Activated CD4-positive, alpha-beta T cell treated with anti-CD3 and anti-CD28 coated beads for 48 hours (primary cell): ENCODE measurements at regions not wholly inside any gene's neighbourhood (a gene's known extent, or its start where the extent isn't known, plus 50 kb on each side); places are given as distances from the start of the nearest gene placed in this dataset.

Source experiments
- DNase-seq: peaks from one replicate; pipeline ENCODE4 v3.0.0-alpha.2; 2020

DNA sequence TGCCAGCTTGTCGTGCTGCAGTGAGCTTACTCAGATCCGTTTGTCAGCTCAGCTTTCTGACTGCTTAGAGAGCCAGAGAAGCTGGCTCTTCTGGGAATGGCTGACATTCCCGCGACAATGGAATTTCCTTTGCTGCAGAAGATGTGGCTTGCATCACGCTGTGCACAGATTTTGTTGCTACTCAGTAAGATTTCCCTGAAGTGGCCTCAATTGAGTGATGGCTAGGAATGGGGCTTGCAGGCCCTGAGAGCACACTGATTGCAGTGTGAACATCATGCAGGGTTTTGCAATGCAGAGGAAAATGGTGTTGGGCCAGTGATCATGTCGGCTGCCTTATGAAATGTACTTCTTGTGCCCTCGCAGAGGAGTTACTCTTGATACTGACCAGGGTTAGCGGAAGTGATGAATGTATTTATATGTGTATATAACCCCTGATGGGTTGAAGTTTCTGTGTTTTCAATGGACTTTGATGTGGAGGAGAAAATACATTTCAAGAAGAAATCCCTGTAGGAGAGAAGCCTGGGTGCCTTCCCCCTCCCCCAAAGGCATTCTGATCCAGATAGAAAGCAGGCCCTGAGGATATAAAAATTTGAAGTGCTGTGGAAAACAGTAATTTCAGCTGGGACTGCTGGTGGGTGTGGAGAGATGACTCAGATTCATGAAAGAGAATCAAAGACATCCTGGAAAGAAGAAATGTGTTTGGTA is 102.5 kb upstream of the PDZRN3 start:
- no peak for DNase-seq

DNA sequence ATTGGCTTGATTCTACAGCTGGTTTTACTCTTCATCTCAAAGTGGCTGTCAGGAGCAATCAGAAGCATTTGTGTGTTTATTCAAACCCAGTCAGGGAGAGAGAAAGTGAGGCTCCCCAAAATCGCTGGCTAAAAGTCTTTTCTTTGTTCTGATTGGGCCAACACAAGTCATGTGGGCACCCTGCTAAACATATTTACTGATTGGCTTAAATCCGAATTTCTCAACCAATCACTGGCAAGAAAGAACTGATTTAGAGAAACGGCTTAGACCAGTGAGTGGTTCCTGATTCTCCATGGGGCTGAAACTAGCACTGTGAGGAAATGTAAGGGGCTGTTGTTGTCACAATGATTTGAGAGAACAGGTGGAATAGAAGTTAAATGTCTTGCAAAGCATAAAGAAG is 98.9 kb upstream of the PDZRN3 start:
- no peak for DNase-seq

DNA sequence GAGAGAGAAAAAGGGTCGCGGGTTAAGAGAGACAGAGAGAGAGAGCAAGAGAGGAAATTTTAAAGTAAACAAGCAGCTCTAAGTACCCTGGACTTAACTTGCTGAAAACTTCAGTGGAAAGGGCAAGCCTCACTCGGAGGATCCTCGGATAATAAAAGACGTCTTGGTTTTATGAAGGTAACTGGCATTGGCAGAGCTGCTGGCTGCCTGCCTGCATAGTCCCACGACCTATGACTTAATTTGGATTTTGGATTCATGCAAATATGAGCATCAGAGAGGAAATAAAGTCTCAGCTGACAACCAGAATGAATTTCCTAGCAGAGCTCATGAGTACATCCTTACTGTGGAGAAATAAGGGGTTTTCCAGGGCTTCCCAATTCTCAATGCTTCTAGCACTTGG is 95.1 kb upstream of the PDZRN3 start:
- DNase-seq, result no peak

DNA sequence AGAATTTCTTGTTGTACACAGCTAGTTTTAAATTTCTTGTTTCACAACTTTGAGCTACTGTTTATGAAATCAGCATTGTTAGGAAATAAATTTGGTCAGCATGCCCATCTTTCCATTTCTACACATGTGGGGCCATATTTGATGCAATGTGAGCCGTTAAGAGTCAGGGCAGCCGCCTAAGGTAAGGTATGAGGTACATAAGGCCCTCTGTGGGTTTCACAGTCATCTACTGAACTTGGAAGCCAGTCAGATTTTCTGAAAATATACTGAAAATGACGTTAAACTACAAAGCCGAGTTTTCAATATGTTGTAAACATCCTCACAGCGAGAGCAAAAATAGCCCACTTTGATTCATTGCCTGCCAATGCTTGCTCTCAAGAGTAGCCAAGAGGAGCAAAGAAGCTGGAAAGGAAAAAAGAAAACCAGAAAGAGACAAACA is 94.7 kb upstream of the PDZRN3 start:
- DNase-seq, result no peak

DNA sequence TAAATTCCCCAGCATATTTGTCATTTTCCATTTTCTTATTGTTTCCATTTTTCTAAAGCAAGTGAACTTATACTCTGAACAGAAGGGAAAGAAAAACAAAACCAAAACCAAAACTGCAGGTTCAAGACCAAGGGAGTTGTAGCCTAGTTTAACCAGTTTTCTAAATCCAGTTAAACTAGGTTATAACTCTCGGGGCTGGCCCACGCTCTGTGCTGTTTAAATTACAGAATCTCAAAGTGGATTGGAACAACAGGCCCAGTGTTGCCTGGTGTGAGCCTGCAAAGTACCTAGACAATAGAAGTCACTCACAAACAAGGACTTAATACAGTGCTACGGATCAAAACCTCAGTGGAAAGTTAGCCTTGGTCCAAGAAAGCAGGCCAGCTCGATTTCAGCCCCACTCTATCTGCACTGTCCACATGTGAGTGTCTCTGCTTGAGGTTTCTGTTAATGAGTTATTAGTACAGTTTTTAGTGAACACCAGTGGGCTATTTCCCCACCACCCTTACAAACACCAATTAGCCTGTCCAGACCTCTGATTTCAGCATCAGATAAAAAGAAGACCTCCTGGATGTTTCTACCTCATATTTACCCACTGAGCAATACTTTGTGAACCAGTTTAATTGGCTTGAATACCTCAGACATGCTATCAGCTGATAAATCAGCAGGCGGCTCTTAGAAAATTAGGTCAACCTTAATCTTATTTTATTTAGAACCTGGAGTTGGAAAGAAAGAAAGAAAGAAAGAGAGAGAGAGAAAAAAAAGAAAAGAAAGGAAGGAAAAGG is 93.8 kb upstream of the PDZRN3 start:
- no peak for DNase-seq

DNA sequence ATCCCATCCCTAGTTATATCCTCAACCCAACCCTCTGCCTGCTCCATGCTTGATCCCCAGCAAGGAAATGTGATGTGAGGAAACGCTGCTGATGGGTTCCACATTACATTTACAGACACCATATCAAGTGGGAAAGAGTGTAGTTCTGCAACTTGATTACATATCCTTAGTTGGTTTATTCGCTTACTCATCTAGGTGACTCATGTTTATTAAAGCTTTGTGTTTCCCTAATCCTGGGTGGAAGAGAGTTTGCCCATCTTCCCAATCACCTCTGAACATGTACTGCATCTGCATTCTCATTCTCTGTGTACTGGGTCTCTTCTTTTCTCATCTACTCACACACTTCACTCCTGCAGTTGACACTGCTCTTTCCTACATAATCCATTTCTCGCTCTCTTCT is 91.7 kb upstream of the PDZRN3 start:
- DNase-seq, result no peak

DNA sequence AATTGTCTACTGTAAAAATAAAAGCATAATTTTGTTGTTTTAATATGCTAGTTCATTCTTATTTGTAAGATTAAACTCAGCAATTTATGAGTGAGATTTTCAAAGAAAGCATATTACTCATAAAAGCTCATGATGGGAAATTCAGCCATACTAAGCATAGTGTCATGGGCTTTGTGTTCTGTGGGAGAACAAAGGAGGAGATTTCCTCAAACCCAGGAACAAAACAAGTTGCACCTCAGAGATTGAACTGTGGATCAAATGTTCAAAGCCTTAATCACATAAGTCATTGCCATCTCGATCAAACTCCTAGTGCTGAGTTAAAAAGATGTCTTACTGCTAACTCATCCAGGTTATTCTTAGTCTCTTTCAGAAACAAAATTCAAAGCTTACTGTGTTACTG is 85.6 kb upstream of the PDZRN3 start:
- no peak for DNase-seq

DNA sequence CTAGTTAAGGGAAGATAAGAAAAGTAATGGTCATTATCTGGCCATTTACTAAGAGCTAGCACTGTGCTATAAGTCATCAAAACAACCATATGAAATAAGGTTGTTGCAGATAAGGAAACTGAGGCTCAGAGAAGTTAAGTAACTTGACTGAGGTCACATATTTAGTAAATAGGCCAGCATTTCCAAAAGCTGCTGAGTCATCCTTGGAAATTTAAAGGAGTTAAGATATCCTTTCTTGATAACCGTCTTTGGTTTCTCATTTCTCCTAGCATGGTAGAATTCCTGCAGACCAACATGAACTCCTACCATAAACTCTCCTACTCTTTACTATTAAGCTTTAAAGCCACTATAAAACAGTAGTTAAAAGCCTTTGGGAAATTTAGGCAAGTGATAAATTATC is 85.0 kb upstream of the PDZRN3 start:
- no peak for DNase-seq

DNA sequence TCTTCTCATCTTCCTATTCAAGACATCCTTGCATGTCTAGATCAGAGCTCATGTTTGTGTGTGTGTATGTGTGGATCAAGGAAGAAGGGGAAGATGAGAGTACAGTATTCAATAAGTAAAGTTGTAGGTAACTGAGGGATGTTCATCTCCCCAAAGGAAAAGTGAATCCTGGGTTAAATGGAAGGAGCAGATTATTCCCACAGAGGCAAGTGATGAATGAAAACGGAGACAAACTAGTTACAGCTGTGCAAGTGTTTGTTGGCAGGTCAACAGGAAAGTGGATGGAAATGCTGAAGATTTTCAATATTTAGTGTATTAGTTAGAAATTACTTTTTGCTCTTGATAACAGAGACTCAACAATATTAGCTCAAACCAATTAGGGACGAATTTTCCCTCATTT is 84.2 kb upstream of the PDZRN3 start:
- DNase-seq, result no peak

GRCh38 chr3:73707772-73708171 is 83.0 kb upstream of the PDZRN3 start:
- DNase-seq, result no peak

DNA sequence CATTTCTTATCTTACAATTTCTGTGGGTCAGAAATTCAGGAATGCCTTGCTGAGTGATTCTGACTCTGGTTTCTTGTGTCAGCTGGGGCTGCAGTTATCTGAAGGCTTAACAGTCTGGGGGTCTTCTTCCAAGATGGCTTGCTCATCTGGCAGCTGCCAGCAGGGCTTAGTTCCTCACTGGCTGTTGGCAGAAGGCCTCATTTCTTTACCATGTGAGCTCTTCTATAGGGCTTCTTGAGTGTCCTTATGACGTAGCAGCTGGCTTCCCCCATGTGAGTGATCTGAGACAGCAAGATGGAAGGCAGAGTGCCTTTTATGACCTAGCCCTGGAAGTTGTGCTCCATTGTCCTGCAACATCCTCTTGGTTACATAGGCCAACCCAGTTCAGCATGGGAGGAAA is 82.0 kb upstream of the PDZRN3 start:
- DNase-seq, result no peak

DNA sequence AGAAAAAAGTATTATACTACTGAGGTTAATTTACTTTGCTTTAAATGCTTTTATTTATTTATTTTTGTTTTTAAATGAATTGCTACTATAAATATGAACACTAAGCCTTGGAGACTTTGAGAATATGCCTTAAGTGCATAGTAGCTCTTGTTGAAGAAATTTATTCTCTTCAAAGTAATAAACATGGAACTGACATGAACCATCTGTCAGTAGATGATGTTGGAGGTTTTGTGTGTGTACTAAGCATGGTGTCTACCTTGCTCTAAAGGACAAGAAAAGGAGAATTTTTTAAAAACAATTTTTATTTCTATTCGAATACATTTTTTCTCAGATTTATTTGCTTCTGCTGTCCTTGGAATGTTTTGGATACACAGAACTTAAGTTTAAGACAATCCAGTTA is 81.1 kb upstream of the PDZRN3 start:
- DNase-seq, result no peak

- no peak for DNase-seq
Observed at GRCh38 chr3:73699327-73699726, 74.6 kb upstream of the PDZRN3 start.

GRCh38 chr3:73697020-73697419 is 72.3 kb upstream of the PDZRN3 start:
- DNase-seq, result no peak

DNA sequence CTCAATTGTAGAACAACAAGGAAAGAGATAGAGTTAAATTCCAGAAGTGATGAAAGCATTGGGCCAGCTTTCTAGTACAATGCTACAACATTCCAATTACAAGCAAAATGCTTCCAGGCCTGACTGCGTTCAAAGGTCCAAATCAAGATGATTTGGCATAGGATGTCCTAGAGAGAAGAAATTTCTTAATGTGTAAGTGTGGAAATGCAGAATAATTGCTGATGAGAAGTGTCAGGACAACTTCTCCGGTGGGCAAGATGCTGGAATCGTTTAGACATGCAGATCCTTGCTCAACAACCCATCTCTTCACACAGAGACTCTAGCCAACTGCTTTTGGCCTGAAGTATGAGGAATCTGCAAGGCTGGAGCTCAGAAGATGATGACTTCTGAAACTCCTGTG is 71.1 kb upstream of the PDZRN3 start:
- no peak for DNase-seq

- no peak for DNase-seq
Observed at GRCh38 chr3:73694983-73695757, 70.4 kb upstream of the PDZRN3 start.

DNA sequence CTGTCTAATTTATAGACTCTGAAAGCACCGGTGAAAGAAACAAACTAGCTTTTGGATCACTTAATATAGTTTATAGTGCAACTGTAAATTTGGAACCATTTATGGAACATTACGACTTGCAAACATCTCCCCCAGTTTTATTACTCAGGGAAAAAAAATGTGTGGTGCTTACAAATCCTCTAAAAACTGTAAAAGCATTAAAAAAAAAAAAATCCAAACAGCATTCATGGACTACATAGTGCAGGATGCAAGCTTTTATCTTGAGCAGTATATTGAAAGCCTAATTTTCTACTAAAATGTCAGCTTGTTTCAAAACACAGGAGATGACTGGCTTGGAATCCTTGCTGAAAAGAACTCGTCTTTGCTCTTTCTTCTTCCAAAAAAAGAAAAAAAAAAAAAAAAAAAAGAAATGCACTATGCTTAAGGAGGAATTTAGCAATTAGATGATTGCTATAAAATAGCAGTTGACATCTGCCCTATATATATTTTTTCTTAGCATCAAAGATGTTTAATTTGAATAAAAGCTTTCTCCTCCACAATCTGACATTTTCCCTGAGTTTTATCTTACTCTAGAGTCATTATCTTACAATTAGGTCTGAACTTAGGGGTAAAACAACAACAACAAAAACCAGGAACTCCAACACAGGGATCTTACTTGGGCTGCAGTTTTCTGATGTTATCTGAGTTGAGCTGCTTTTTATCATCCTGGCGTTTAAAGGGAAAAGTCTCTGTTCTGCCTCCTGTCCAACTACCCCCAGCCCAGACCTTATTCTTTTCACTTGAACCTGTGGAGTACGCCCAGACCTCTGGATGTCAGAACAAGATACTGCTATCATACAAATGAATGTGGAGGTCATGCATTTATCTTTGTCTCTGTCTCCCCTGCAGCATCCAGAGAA is 62.6 kb upstream of the PDZRN3 start:
- DNase-seq, result no peak

DNA sequence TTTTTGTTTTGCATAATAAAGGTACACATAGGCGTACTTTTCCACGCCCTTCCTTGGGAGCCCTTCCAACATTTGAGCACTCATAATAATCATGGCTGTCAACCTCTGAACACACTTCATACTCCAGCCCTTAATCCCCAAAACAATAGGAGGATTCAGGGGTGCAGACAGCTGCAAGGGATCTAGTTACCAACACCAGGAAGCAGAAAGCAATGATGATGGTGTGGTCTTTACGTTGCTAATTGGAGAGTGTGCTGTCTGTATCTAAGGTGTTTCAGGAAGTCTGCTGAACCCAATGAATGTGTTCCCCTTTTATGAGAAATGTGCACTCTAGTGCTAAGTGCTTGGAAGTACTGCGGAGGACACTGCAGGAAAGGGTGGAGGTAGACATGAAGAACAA is 60.3 kb upstream of the PDZRN3 start:
- DNase-seq, result no peak

- no peak for DNase-seq
Observed at GRCh38 chr3:73683706-73684105, 59.0 kb upstream of the PDZRN3 start.

DNA sequence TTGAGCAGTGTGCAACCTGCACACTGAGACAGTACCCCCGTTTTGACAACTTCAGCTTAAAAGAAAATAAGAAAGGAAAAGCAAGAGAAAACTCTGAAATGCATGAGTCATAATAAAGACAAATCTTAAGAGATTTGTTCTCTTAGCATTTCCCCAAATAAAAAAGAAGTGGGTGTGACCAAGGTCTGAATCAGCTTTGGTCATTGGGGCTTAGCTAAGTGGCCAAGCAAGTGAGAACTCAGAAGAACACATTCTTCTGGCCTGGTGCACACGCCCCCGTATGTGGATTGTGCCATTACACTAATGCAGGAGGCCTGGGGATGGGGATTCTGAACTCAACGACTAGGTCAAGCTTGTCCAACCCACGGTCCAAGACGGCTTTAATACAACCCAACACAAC is 56.9 kb upstream of the PDZRN3 start:
- no peak for DNase-seq

- DNase-seq, result no peak
Observed at GRCh38 chr3:73681198-73681597, 56.5 kb upstream of the PDZRN3 start.

DNA sequence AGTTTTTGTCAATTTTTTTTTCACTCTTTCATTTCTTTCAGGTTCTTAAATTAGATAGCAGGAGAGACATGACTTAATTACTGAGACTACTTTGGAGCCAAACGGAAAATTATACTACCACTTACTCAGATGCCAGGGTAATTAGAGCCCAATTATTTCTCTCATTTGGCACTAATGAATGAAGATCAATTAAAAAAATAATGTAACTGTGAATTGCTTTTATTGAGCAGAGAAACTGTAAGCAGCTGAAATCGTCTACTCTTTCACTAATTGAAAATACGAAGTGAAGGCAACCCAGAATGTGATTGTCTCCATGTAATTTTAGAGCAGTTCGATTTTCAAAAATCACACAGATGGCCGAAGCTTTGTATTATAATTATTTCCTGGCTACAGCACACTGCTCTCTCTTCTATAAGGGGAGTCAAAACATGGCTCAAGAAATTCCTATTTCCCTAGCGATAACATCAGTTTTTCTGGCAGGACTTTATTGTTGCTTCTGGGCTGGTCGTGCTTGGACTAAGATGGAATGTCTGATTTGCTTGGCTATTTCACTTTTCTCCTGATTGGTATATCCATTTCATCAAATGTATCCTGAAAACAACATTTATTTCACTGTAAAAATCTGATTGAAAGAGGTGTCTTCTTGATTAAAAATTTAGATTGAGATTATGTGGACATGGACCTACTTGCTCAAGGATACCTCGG is 55.8 kb upstream of the PDZRN3 start:
- DNase-seq, result no peak
